ENCODE measurements at regions not wholly inside any gene's neighbourhood (a gene's known extent, or its start where the extent isn't known, plus 50 kb on each side); places are given as distances from the start of the nearest gene placed in this dataset.

DNA sequence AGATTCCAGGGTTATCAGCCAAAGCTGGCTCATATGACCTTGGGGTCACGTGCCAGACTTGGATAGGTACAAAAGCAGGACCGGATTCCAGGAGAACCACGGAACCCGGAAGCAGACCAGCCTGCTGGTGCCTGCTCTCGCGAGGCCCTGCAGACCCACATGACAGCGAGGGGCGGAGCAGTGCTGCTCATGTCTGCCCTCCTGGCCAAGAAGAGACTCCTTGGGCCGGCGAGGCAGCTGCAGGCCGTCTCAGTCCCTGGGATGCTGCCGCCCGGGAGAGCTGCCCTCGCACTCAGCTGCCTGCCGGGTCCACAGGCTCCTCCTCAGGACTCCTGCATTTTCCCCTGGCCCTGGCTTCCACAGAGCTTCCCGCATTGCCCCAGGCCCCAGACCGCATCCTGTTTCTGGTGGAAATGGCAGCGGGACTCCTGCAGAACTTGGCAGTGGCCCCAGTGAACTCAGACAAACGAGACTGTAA, 739.5 kb downstream of the SOCS6 start:
- H3K9me3 ChIP-seq (ENCODE audit: low read depth), result no peaks in the 10 kb centered on the region
- peak in 1 of 2 donors; percentile 64 for DNase-seq (ENCODE audit: low read depth in 1 of 2, low spot score in 1 of 2)
- TF ChIP-seq CTCF (IDR thresholded peaks at IDR 0.05; ENCODE audit: low read depth, low read length), result no peak

GRCh38 chr18:71027531-71027930, 738.7 kb downstream of the SOCS6 start:
- DNase-seq (ENCODE audit: low read depth in 1 of 2, low spot score in 1 of 2), result no peak
- Histone ChIP-seq H3K4me1 (ENCODE audit: low read depth) (no peaks in the 10 kb centered on the region), H3K27me3 (no peaks in the 10 kb centered on the region), H3K36me3 (no peaks in the 10 kb centered on the region), H3K9me3 (ENCODE audit: low read depth) (no peaks in the 10 kb centered on the region), H3K4me3 (no peak overlapping the region), H3K27ac (no peak overlapping the region)
- TF ChIP-seq CTCF (IDR thresholded peaks at IDR 0.05; ENCODE audit: low read depth, low read length), result no peak

More for the DNA sequence above, 739.5 kb downstream of the SOCS6 start:
- Histone ChIP-seq H3K4me1 (ENCODE audit: low read depth) (no peaks in the 10 kb centered on the region), H3K36me3 (no peaks in the 10 kb centered on the region), H3K27ac (no peak overlapping the region), H3K4me3 (no peak overlapping the region), H3K27me3 (no peaks in the 10 kb centered on the region)

GRCh38 chr18:71025505-71026225, 736.8 kb downstream of the SOCS6 start:
- no peaks in the 10 kb centered on the region for H3K27me3 ChIP-seq
- no peaks in the 10 kb centered on the region for H3K9me3 ChIP-seq (ENCODE audit: low read depth)
- H3K4me3 ChIP-seq, result no peak overlapping the region
- no peaks in the 10 kb centered on the region for H3K4me1 ChIP-seq (ENCODE audit: low read depth)
- no peaks in the 10 kb centered on the region for H3K36me3 ChIP-seq
- no peak for DNase-seq (ENCODE audit: low read depth in 1 of 2, low spot score in 1 of 2)
- H3K27ac ChIP-seq, result no peak overlapping the region
- TF ChIP-seq CTCF (IDR thresholded peaks at IDR 0.05; ENCODE audit: low read depth, low read length), result no peak

DNA sequence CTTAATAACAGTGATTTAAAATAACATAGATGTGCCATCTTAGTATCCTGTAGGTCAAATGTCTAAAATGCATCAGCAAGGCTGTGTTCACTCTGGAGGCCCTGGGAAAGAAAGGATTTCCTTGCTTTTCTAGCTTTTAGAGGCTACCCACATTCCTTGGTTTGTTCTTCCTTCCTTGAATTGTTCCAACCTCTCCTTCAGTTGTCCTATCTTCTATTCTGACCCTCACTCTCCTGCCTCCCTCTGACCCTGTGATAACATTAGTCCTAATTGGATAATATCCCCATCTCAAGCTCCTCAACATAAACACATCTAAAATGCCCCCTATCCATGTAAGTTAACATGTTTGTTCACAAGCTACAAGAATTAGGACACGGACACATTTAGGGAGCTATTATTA, 733.5 kb downstream of the SOCS6 start:
- TF ChIP-seq CTCF (IDR thresholded peaks at IDR 0.05; ENCODE audit: low read depth, low read length), result no peak
- no peak for DNase-seq (ENCODE audit: low read depth in 1 of 2, low spot score in 1 of 2)
- H3K27ac ChIP-seq, result no peak overlapping the region
- H3K9me3 ChIP-seq (ENCODE audit: low read depth), result no peaks in the 10 kb centered on the region
- no peaks in the 10 kb centered on the region for H3K27me3 ChIP-seq
- no peak overlapping the region for H3K4me3 ChIP-seq
- no peaks in the 10 kb centered on the region for H3K4me1 ChIP-seq (ENCODE audit: low read depth)
- no peaks in the 10 kb centered on the region for H3K36me3 ChIP-seq

GRCh38 chr18:71021030-71021362, 732.2 kb downstream of the SOCS6 start:
- H3K4me1 ChIP-seq (ENCODE audit: low read depth), result no peaks in the 10 kb centered on the region
- no peak overlapping the region for H3K4me3 ChIP-seq
- DNase-seq (ENCODE audit: low read depth in 1 of 2, low spot score in 1 of 2), result no peak
- TF ChIP-seq CTCF (IDR thresholded peaks at IDR 0.05; ENCODE audit: low read depth, low read length), result no peak
- H3K9me3 ChIP-seq (ENCODE audit: low read depth), result no peaks in the 10 kb centered on the region
- H3K27ac ChIP-seq, result no peak overlapping the region
- H3K27me3 ChIP-seq, result no peaks in the 10 kb centered on the region
- H3K36me3 ChIP-seq, result no peaks in the 10 kb centered on the region

Measured in cardiac muscle cell (in vitro differentiated cells and primary cell).